ENCODE measurements at regions not wholly inside any gene's neighbourhood (a gene's known extent, or its start where the extent isn't known, plus 50 kb on each side); places are given as distances from the start of the nearest gene placed in this dataset.

GRCh38 chr9:108609897-108610253 is 245.9 kb downstream of the ACTL7B start:
- Histone ChIP-seq H3K4me1 (no peaks in the 10 kb centered on the region), H3K9me3 (no peaks in the 10 kb centered on the region), H3K36me3 (no peaks in the 10 kb centered on the region), H3K4me3 (no peak overlapping the region), H3K27me3 (no peaks in the 10 kb centered on the region), H3K27ac (no peak overlapping the region)
- no peak for DNase-seq
- 30 to 56% methylated on average over 2 of the region's 2 CpGs for WGBS, 2 donors
- intact Hi-C loops (cut with DNase I): no loop called here
- TF ChIP-seq EP300 (IDR thresholded peaks at IDR 0.05) (no peak), POLR2AphosphoS5 (IDR thresholded peaks at IDR 0.05) (no peak), POLR2A (IDR thresholded peaks at IDR 0.05) (no peak)
- TF ChIP-seq, protein P1, sequence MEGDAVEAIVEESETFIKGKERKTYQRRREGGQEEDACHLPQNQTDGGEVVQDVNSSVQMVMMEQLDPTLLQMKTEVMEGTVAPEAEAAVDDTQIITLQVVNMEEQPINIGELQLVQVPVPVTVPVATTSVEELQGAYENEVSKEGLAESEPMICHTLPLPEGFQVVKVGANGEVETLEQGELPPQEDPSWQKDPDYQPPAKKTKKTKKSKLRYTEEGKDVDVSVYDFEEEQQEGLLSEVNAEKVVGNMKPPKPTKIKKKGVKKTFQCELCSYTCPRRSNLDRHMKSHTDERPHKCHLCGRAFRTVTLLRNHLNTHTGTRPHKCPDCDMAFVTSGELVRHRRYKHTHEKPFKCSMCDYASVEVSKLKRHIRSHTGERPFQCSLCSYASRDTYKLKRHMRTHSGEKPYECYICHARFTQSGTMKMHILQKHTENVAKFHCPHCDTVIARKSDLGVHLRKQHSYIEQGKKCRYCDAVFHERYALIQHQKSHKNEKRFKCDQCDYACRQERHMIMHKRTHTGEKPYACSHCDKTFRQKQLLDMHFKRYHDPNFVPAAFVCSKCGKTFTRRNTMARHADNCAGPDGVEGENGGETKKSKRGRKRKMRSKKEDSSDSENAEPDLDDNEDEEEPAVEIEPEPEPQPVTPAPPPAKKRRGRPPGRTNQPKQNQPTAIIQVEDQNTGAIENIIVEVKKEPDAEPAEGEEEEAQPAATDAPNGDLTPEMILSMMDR (IDR thresholded peaks at IDR 0.05): no peak

DNA sequence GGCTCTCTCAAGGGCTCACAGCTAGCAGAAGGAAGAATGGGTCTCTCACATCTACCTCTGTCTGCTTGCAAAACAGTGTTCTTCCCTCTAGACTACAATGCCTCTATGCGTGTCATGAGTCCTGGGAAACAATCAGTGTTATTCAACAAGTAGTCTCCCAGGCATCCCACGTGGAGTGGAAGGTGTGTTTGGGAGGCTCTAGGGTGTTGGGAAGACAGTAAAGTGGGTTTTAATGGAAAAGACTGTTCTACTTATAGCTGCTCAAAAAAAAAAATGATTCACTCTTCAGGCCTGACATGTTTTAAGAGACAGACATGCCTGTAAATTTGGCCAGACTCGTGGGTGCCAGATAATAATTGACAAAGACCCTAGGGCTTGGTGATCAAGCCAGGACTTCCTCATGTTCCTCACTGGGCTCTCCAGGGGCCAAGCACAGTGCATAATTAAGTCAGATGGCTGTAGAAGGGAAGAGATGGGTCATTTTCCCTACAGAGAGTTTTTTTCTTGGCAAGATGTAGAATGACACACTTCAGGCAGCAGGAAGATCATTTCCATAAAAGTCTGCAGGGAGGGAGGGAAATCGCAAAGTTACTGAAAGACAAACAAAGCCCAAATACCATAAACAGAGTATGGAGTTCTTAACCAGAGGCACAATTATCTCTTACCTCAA is 246.4 kb downstream of the ACTL7B start:
- 33 to 59% methylated on average over 4 of the region's 4 CpGs for WGBS, 2 donors

GRCh38 chr9:108607607-108608006 is 248.2 kb downstream of the ACTL7B start:
- peaks cover 0 to 3% (median 0%) of the 10 kb centered on the region in 4 donors for H3K4me1 ChIP-seq
- H3K27ac ChIP-seq: no peak overlapping the region
- no peak overlapping the region for H3K4me3 ChIP-seq
- H3K27me3 ChIP-seq: no peaks in the 10 kb centered on the region
- intact Hi-C loops (cut with DNase I): no loop called here
- DNase-seq: no peak
- 85 to 86% methylated on average over 4 of the region's 4 CpGs for WGBS, 2 donors
- TF ChIP-seq, protein P1 (IDR thresholded peaks at IDR 0.05): no peak
- TF ChIP-seq EP300 (IDR thresholded peaks at IDR 0.05): no peak
- TF ChIP-seq POLR2A (IDR thresholded peaks at IDR 0.05): no peak
- no peak for TF ChIP-seq POLR2AphosphoS5 (IDR thresholded peaks at IDR 0.05)
- H3K9me3 ChIP-seq: no peaks in the 10 kb centered on the region
- no peaks in the 10 kb centered on the region for H3K36me3 ChIP-seq

More for the DNA sequence above, 246.4 kb downstream of the ACTL7B start:
- intact Hi-C loops (cut with DNase I): no loop called here
- Histone ChIP-seq H3K27me3 (no peaks in the 10 kb centered on the region), H3K4me3 (no peak overlapping the region), H3K4me1 (no peaks in the 10 kb centered on the region), H3K36me3 (no peaks in the 10 kb centered on the region), H3K9me3 (no peaks in the 10 kb centered on the region), H3K27ac (no peak overlapping the region)
- no peak for DNase-seq
- TF ChIP-seq, protein P1 (IDR thresholded peaks at IDR 0.05): no peak
- TF ChIP-seq EP300 (IDR thresholded peaks at IDR 0.05): no peak
- no peak for TF ChIP-seq POLR2AphosphoS5 (IDR thresholded peaks at IDR 0.05)

DNA sequence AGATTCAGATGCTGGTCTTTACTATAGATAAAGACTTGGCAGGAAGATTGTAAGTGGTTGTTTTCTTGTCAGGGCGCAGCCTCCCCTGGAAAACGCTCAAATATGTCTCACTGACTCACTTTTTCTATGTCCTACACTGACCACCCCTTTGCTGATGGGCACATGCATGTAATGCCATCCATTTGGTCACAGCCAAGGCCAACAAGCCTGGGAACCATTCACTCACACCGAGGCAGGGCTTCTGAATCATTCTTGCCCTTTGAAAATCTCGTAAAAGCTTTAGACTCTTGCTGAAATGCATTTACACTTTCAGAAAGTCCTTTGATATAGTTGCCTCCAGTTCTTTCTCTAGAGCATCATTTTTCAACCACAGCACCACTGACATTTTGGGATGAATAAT is 249.4 kb downstream of the ACTL7B start:
- Histone ChIP-seq H3K4me3 (no peak overlapping the region), H3K36me3 (no peaks in the 10 kb centered on the region), H3K27ac (no peak overlapping the region), H3K27me3 (no peaks in the 10 kb centered on the region), H3K9me3 (no peaks in the 10 kb centered on the region), H3K4me1 (peaks cover 0 to 3% (median 0%) of the 10 kb centered on the region in 4 donors)
- DNase-seq: no peak
- TF ChIP-seq POLR2AphosphoS5 (IDR thresholded peaks at IDR 0.05) (no peak), POLR2A (IDR thresholded peaks at IDR 0.05) (no peak)
- TF ChIP-seq, protein P1 (IDR thresholded peaks at IDR 0.05): no peak
- 75 to 82% methylated on average over 4 of the region's 4 CpGs for WGBS, 2 donors
- intact Hi-C loops (cut with DNase I): no loop called here

DNA sequence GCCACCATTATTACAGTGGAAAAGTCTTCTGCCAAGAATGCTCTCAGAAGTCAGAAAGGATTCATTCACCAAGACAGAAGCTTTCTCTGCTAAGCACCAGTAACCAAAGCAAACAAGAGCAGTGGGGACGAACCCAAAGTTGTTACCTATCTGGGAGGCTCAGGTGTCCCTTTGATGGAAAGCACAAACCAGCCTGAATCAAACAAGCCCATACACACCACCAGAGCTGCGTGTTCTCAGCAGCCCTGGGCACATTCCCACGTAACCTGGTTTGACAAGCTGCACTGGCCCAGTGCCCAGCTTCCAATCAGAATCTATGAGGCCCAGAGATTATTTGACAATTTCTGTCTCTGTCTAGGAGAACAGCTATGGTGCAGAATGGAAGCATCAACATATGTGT is 252.6 kb downstream of the ACTL7B start:
- H3K36me3 ChIP-seq: no peaks in the 10 kb centered on the region
- H3K27me3 ChIP-seq: no peaks in the 10 kb centered on the region
- no peak overlapping the region for H3K4me3 ChIP-seq
- WGBS, 2 donors: 65 to 78% methylated on average over 3 of the region's 3 CpGs
- peaks cover 0 to 3% (median 0%) of the 10 kb centered on the region in 4 donors for H3K4me1 ChIP-seq
- no peak overlapping the region for H3K27ac ChIP-seq
- intact Hi-C loops (cut with DNase I): no loop called here
- no peaks in the 10 kb centered on the region for H3K9me3 ChIP-seq
- TF ChIP-seq, protein P1 (IDR thresholded peaks at IDR 0.05): no peak
- TF ChIP-seq POLR2AphosphoS5 (IDR thresholded peaks at IDR 0.05) (no peak), EP300 (IDR thresholded peaks at IDR 0.05) (no peak), POLR2A (IDR thresholded peaks at IDR 0.05) (no peak)
- DNase-seq: no peak
